HepG2 (cell line): ENCODE measurements at regions not wholly inside any gene's neighbourhood (a gene's known extent, or its start where the extent isn't known, plus 50 kb on each side); places are given as distances from the start of the nearest gene placed in this dataset.

Experiments used
- ATAC-seq: fragments of 200-7000 bp; cut with Tn5 transposase; 3 replicates; pipeline ENCODE4 v1.9.1; 2020; ENCODE audit warnings: mild to moderate bottlenecking, moderate library complexity
- BruUV-seq: library from RNA; stranded (reverse); fragments of 400-500 nt; replicated peaks from 2 replicates; lab custom pipeline; 2021; lab: Mats Ljungman, UMichigan
- CTCF ChIA-PET: fragments of 300-600 bp; formaldehyde crosslinking; extraction: SDS; loops from one replicate; lab custom pipeline; 2021; ENCODE audit warnings: low total read pairs, inconsistent platforms, low intra/inter-chr PET ratio; lab: Yijun Ruan, JAX
- POLR2A ChIA-PET: fragments of 350-600 bp; sonication (Branson Sonifier 250); formaldehyde crosslinking; loops from one replicate; lab custom pipeline; 2020; ENCODE audit warnings: antibody characterized with exemption, inconsistent platforms; lab: Yijun Ruan, JAX
- DNase-seq: peaks from one replicate; pipeline ENCODE4 v3.0.0-alpha.2; 2015; ENCODE audit warnings: low spot score
- FAIRE-seq: peaks from 3 replicates; lab custom pipeline; 2011; peaks lifted over from hg19 to GRCh38; lab: Jason Lieb, UNC
- H2AFZ ChIP-seq: one replicate; pipeline ENCODE4 v1.6.1; 2011; ENCODE audit warnings: low read length, inconsistent platforms
- H3K27ac ChIP-seq: fragments of 300-600 bp; 3 replicates; pipeline ENCODE4 v1.8.0; 2011; ENCODE audit warnings: mixed run types, mild to moderate bottlenecking, mixed read lengths, low read length, inconsistent platforms; ENCODE audit not compliant: insufficient read depth; ENCODE audit errors: extremely low read length
- H3K27me3 ChIP-seq, 2 experiments: fragments of 200-600 bp in 1 of 2; 2 replicates in 1 of 2; 3 replicates in 1 of 2; pipeline versions ENCODE4 v1.6.0 to v1.8.0; 2011; ENCODE audit warnings: low read length in 2 of 2, mild to moderate bottlenecking in 2 of 2, moderate library complexity in 2 of 2, inconsistent platforms in 1 of 2; ENCODE audit not compliant: insufficient read depth in 2 of 2, control insufficient read depth in 1 of 2
- H3K36me3 ChIP-seq, 2 experiments: fragments of 200-600 bp in 1 of 2; replicated peaks in 1 of 2; 2 replicates in 1 of 2; 3 replicates in 1 of 2; pipeline versions ENCODE4 v1.5.1 to v1.8.0; 2011; ENCODE audit warnings: low read length in 2 of 2, inconsistent platforms in 1 of 2; ENCODE audit not compliant: insufficient read depth in 2 of 2, control insufficient read depth in 1 of 2
- H3K4me1 ChIP-seq: 2 replicates; pipeline ENCODE4 v1.5.1; 2012; ENCODE audit warnings: low read length, inconsistent platforms; ENCODE audit not compliant: insufficient read depth
- H3K4me2 ChIP-seq: 2 replicates; pipeline ENCODE4 v1.6.0; 2011; ENCODE audit warnings: low read depth, low read length, inconsistent platforms
- H3K4me3 ChIP-seq, 3 experiments: fragments of 200-600 bp in 1 of 3; sonication (generic), shearing (Covaris generic) in 1 of 3; replicated peaks in 1 of 3; 2 replicates each; pipeline ENCODE4 v1.5.1; 2011 to 2016; ENCODE audit warnings: low read length in 3 of 3, inconsistent platforms in 2 of 3, low read depth in 2 of 3, mild to moderate bottlenecking in 2 of 3, control low read depth in 1 of 3, mixed read lengths in 1 of 3; ENCODE audit not compliant: insufficient read depth in 1 of 3
- H3K79me2 ChIP-seq: one replicate; pipeline ENCODE4 v1.6.1; 2011; ENCODE audit warnings: low read length, inconsistent platforms; ENCODE audit not compliant: insufficient read depth
- H3K9ac ChIP-seq: 2 replicates; pipeline ENCODE4 v1.6.0; 2011; ENCODE audit warnings: mild to moderate bottlenecking, low read depth, low read length, inconsistent platforms; ENCODE audit not compliant: insufficient read depth
- H3K9me3 ChIP-seq: 2 replicates; pipeline ENCODE4 v1.5.1; 2012; ENCODE audit warnings: mild to moderate bottlenecking, low read length
- H4K20me1 ChIP-seq: 2 replicates; pipeline ENCODE4 v1.6.0; 2011; ENCODE audit warnings: inconsistent platforms, mild to moderate bottlenecking, low read length, moderate library complexity; ENCODE audit not compliant: insufficient read depth
- CHD4 ChIP-seq: fragments of 200-600 bp; sonication (generic); IDR thresholded peaks from 2 replicates; pipeline ENCODE4 v1.7.0; 2017; ENCODE audit warnings: mild to moderate bottlenecking, low read length, borderline replicate concordance
- KDM3A ChIP-seq: IDR thresholded peaks from 2 replicates; pipeline ENCODE4 v1.6.1; 2018; ENCODE audit warnings: low read depth, missing compliant biosample characterization
- NFIC ChIP-seq: IDR thresholded peaks from 2 replicates; pipeline ENCODE4 v1.6.1; 2012; ENCODE audit warnings: mild to moderate bottlenecking, low read length, inconsistent platforms
- SALL1 ChIP-seq: sonication (generic); formaldehyde crosslinking; IDR thresholded peaks from 2 replicates; pipeline ENCODE4 v1.8.0; 2022; ENCODE audit warnings: mild to moderate bottlenecking, missing genetic modification reagents
- SOX5 ChIP-seq: IDR thresholded peaks from 2 replicates; pipeline ENCODE4 v1.6.1; 2016; ENCODE audit warnings: borderline replicate concordance
- ZBTB21 ChIP-seq: sonication (generic); formaldehyde crosslinking; IDR thresholded peaks from 2 replicates; pipeline ENCODE4 v1.4.0; 2020; ENCODE audit warnings: missing genetic modification reagents
- ZNF678 ChIP-seq: sonication (generic); formaldehyde crosslinking; IDR thresholded peaks from 2 replicates; pipeline ENCODE4 v1.4.0; 2020; ENCODE audit warnings: mild to moderate bottlenecking, missing genetic modification reagents
- ZNF7 ChIP-seq: IDR thresholded peaks from 2 replicates; pipeline ENCODE4 v1.6.1; 2016; ENCODE audit warnings: missing biosample characterization, missing genetic modification reagents
- WGBS: methylation state at CpG from one replicate; pipeline ENCODE4 v1.1.6; 2017; ENCODE audit warnings: low lambda C conversion rate; 5-methylcytosine and 5-hydroxymethylcytosine counted together
- in situ Hi-C: cut with HindIII; loops from 2 replicates; pipeline ENCODE4 v1.10.0; 2017; ENCODE audit warnings: low pct_unique_long_range_greater_than_20kb; ENCODE audit not compliant: extremely low pct_ligation_motif_present
- intact Hi-C: fragments of 100-400 bp; cut with micrococcal nuclease; formaldehyde crosslinking; loops from one replicate; pipeline ENCODE4 v1.10.0; 2022; ENCODE audit not compliant: unreplicated experiment
- TF ChIP-seq, protein P1 (sequence below): sonication (generic); formaldehyde crosslinking; IDR thresholded peaks from 2 replicates; pipeline ENCODE4 v1.5.0; 2020; ENCODE audit warnings: missing genetic modification reagents
- TF ChIP-seq, protein P2 (sequence below): sonication (generic); formaldehyde crosslinking; IDR thresholded peaks from 2 replicates; pipeline ENCODE4 v1.9.0; 2022; ENCODE audit warnings: missing genetic modification reagents, mild to moderate bottlenecking, borderline replicate concordance
- TF ChIP-seq, protein P3 (sequence below): sonication (generic); formaldehyde crosslinking; IDR thresholded peaks from 2 replicates; pipeline ENCODE4 v1.4.0; 2020; ENCODE audit warnings: low read depth, mild to moderate bottlenecking, missing genetic modification reagents

DNA sequence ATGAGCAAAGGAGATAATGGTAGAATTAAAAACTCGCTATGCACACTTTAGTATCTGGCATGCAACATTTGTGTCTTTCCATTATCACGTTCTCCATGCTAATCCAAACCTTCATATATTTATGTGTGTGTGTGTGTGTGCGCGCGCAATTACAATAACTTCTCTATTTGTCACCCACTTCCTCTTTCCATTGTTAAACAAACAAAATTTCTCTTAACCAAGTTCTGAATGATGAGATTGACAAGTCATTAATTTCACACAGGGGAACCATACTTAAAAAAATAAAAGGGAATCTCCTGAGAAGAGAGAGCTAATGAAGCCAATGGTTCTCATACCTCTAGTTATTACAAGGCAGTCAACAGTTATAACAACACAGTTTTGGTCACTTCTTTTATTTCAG, 575.9 kb upstream of the MDGA2 start:
- in situ Hi-C loops (no loop called here), intact Hi-C loops (no loop called here)
- TF ChIP-seq, protein P1, sequence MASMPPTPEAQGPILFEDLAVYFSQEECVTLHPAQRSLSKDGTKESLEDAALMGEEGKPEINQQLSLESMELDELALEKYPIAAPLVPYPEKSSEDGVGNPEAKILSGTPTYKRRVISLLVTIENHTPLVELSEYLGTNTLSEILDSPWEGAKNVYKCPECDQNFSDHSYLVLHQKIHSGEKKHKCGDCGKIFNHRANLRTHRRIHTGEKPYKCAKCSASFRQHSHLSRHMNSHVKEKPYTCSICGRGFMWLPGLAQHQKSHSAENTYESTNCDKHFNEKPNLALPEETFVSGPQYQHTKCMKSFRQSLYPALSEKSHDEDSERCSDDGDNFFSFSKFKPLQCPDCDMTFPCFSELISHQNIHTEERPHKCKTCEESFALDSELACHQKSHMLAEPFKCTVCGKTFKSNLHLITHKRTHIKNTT, result no peak
- TF ChIP-seq NFIC (no peak), KDM3A (CRISPR knock-in tag) (no peak), SOX5 (CRISPR knock-in tag) (no peak)
- Histone ChIP-seq H3K9ac (no peak overlapping the region), H3K4me1 (no peaks in the 10 kb centered on the region), H3K27me3 (no peaks in the 10 kb centered on the region), H4K20me1 (no peaks in the 10 kb centered on the region), H3K9me3 (peaks cover 13% of the 10 kb centered on the region), H3K36me3 (no peaks in the 10 kb centered on the region), H3K4me3 (no peak overlapping the region), H3K79me2 (no peaks in the 10 kb centered on the region), H3K27ac (no peak overlapping the region), H3K4me2 (no peak overlapping the region), H2AFZ (no peak overlapping the region)
- CTCF ChIA-PET, result no interaction called here
- 60% methylated on average over 5 of the region's 5 CpGs for WGBS
- DNase-seq, result no peak
- ATAC-seq, result no peak
- FAIRE-seq, result no peak
- POLR2A ChIA-PET, result no interaction called here
- BruUV-seq, result no TSS peak

DNA sequence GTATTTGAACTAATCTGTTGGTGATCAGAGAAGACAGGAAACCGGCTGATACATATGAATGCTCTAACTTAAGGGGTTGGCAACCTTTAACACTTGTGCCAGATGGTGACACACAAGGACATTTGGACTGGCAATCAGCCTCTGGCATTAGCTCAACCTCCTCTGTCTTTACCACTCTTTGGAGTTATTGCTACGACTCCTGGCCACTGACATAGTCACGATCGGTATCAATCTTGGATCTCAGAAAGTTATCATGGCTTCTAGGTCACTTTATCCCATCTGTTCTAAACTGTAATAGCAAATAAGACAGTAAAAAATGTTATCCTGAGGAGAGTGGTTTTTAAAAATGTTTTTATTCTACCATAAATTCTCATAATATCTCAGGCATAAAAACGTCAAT, 575.2 kb upstream of the MDGA2 start:
- in situ Hi-C loops (no loop called here), intact Hi-C loops (no loop called here)
- POLR2A ChIA-PET, result no interaction called here
- DNase-seq (no peak), FAIRE-seq (no peak), ATAC-seq (no peak)
- no peak overlapping the region for H3K4me2 ChIP-seq
- CTCF ChIA-PET, result no interaction called here
- no peaks in the 10 kb centered on the region for H4K20me1 ChIP-seq
- H3K27me3 ChIP-seq, result no peaks in the 10 kb centered on the region
- no peaks in the 10 kb centered on the region for H3K79me2 ChIP-seq
- peaks cover 13% of the 10 kb centered on the region for H3K9me3 ChIP-seq
- H3K4me1 ChIP-seq, result no peaks in the 10 kb centered on the region
- WGBS, result 2% methylated on average over 5 of the region's 5 CpGs
- H3K9ac ChIP-seq, result no peak overlapping the region
- no peaks in the 10 kb centered on the region for H3K36me3 ChIP-seq
- no peak overlapping the region for H3K27ac ChIP-seq
- no TSS peak for BruUV-seq
- no peak overlapping the region for H3K4me3 ChIP-seq
- no peak overlapping the region for H2AFZ ChIP-seq
- TF ChIP-seq, protein P2, sequence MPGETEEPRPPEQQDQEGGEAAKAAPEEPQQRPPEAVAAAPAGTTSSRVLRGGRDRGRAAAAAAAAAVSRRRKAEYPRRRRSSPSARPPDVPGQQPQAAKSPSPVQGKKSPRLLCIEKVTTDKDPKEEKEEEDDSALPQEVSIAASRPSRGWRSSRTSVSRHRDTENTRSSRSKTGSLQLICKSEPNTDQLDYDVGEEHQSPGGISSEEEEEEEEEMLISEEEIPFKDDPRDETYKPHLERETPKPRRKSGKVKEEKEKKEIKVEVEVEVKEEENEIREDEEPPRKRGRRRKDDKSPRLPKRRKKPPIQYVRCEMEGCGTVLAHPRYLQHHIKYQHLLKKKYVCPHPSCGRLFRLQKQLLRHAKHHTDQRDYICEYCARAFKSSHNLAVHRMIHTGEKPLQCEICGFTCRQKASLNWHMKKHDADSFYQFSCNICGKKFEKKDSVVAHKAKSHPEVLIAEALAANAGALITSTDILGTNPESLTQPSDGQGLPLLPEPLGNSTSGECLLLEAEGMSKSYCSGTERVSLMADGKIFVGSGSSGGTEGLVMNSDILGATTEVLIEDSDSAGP (CRISPR knock-in tag), result no peak
- TF ChIP-seq SALL1 (CRISPR knock-in tag) (no peak), ZBTB21 (CRISPR knock-in tag) (no peak), ZNF678 (CRISPR knock-in tag) (no peak), CHD4 (no peak), ZNF7 (CRISPR knock-in tag) (no peak)
- TF ChIP-seq, protein P3, sequence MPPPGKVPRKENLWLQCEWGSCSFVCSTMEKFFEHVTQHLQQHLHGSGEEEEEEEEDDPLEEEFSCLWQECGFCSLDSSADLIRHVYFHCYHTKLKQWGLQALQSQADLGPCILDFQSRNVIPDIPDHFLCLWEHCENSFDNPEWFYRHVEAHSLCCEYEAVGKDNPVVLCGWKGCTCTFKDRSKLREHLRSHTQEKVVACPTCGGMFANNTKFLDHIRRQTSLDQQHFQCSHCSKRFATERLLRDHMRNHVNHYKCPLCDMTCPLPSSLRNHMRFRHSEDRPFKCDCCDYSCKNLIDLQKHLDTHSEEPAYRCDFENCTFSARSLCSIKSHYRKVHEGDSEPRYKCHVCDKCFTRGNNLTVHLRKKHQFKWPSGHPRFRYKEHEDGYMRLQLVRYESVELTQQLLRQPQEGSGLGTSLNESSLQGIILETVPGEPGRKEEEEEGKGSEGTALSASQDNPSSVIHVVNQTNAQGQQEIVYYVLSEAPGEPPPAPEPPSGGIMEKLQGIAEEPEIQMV (CRISPR knock-in tag), result no peak
